HG02759 (cell line): ENCODE measurements at regions not wholly inside any gene's neighbourhood (a gene's known extent, or its start where the extent isn't known, plus 50 kb on each side); places are given as distances from the start of the nearest gene placed in this dataset.

Experiments
- ATAC-seq: cut with Tn5 transposase; IDR thresholded peaks from one replicate; pipeline ENCODE4 v1.9.1; 2021; ENCODE audit warnings: mild to moderate bottlenecking, moderate library complexity; ENCODE audit not compliant: unreplicated experiment

- ATAC-seq, result no peak
Measured at GRCh38 chr14:84581041-84581440, 948.9 kb upstream of the FLRT2 start.

GRCh38 chr14:84584511-84584910 lies 945.4 kb upstream of the FLRT2 start:
- ATAC-seq, result no peak

- ATAC-seq, result no peak
Measured at GRCh38 chr14:84591827-84592445, 938.0 kb upstream of the FLRT2 start.

- no peak for ATAC-seq
Measured at GRCh38 chr14:84592770-84593169, 937.2 kb upstream of the FLRT2 start.

- no peak for ATAC-seq
Measured at GRCh38 chr14:84610086-84610485, 919.9 kb upstream of the FLRT2 start.

GRCh38 chr14:84622357-84622756 lies 907.6 kb upstream of the FLRT2 start:
- no peak for ATAC-seq

- no peak for ATAC-seq
Measured at GRCh38 chr14:84643446-84643845, 886.5 kb upstream of the FLRT2 start.

- ATAC-seq, result no peak
Measured at GRCh38 chr14:84646786-84647500, 883.0 kb upstream of the FLRT2 start.

GRCh38 chr14:84655014-84655413 lies 874.9 kb upstream of the FLRT2 start:
- no peak for ATAC-seq

GRCh38 chr14:84657911-84658310 lies 872.0 kb upstream of the FLRT2 start:
- ATAC-seq, result no peak

GRCh38 chr14:84670796-84671195 lies 859.1 kb upstream of the FLRT2 start:
- ATAC-seq, result no peak

- no peak for ATAC-seq
Measured at GRCh38 chr14:84671776-84672175, 858.2 kb upstream of the FLRT2 start.

- ATAC-seq, result no peak
Measured at GRCh38 chr14:84674636-84675035, 855.3 kb upstream of the FLRT2 start.

- ATAC-seq, result no peak
Measured at GRCh38 chr14:84686550-84686949, 843.4 kb upstream of the FLRT2 start.

- ATAC-seq, result no peak
Measured at GRCh38 chr14:84688297-84689025, 841.5 kb upstream of the FLRT2 start.

GRCh38 chr14:84694161-84694560 lies 835.8 kb upstream of the FLRT2 start:
- no peak for ATAC-seq

GRCh38 chr14:84704601-84705000 lies 825.3 kb upstream of the FLRT2 start:
- no peak for ATAC-seq

- no peak for ATAC-seq
Measured at GRCh38 chr14:84707830-84708229, 822.1 kb upstream of the FLRT2 start.

GRCh38 chr14:84708865-84709264 lies 821.1 kb upstream of the FLRT2 start:
- ATAC-seq, result no peak

- ATAC-seq, result no peak
Measured at GRCh38 chr14:84726471-84726870, 803.5 kb upstream of the FLRT2 start.

GRCh38 chr14:84749191-84749955 lies 780.6 kb upstream of the FLRT2 start:
- ATAC-seq, result no peak
